ENCODE measurements at regions not wholly inside any gene's neighbourhood (a gene's known extent, or its start where the extent isn't known, plus 50 kb on each side); places are given as distances from the start of the nearest gene placed in this dataset.

DNA sequence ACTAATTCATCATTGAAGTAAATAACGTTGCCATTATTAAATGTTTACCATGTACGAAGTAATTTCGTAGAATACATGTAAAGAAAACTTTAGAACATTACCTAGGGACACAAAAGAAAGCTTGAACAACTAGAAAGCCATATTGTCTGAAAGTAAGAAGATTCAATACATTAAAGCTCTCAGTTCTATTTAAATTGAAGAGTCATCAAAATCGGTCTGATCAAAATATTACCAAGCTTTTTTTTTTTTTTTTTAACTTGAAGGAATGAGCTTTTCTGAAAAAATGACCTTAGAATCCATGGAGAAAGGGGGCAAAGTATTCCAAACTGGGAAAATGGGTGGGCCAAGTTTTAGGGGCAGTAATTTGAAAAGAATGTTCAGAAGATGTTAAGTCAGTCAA, 300.8 kb downstream of the GPD2 start (continued):
- TF ChIP-seq ZZZ3 (IDR thresholded peaks at IDR 0.05; ENCODE audit: control insufficient read depth, insufficient read length, low read depth), result no peak
- TF ChIP-seq MYC (IDR thresholded peaks at IDR 0.05; ENCODE audit: insufficient read depth, insufficient read length, insufficient replicate concordance, low read length, severe bottlenecking), result no peak
- no peak for TF ChIP-seq ZNF592 (IDR thresholded peaks at IDR 0.05)
- TF ChIP-seq CBX3 (IDR thresholded peaks at IDR 0.05; ENCODE audit: borderline replicate concordance, low read depth), result no peak
- no peak for TF ChIP-seq SMC3 (IDR thresholded peaks at IDR 0.05; ENCODE audit: borderline replicate concordance, low read length)
- no peak for TF ChIP-seq MEF2B (IDR thresholded peaks at IDR 0.05; ENCODE audit: partially characterized antibody, poor library complexity, severe bottlenecking)
- no peak for TF ChIP-seq SP1 (IDR thresholded peaks at IDR 0.05; ENCODE audit: low read depth, low read length)
- TF ChIP-seq STAT1 (conservative IDR thresholded peaks at IDR 0.05), result no peak
- TF ChIP-seq RELA (IDR thresholded peaks at IDR 0.05; ENCODE audit: borderline replicate concordance, partially characterized antibody), result no peak
- TF ChIP-seq, protein P1, sequence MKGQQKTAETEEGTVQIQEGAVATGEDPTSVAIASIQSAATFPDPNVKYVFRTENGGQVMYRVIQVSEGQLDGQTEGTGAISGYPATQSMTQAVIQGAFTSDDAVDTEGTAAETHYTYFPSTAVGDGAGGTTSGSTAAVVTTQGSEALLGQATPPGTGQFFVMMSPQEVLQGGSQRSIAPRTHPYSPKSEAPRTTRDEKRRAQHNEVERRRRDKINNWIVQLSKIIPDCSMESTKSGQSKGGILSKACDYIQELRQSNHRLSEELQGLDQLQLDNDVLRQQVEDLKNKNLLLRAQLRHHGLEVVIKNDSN (IDR thresholded peaks at IDR 0.05; ENCODE audit: borderline replicate concordance, extremely low read length, insufficient read depth, low read depth, low read length), result no peak
- no peak for TF ChIP-seq BHLHE40 (IDR thresholded peaks at IDR 0.05; ENCODE audit: borderline replicate concordance in 1 of 2, low read depth in 2 of 2, low read length in 1 of 2)
